AG10803 (cell line): ENCODE measurements at regions not wholly inside any gene's neighbourhood (a gene's known extent, or its start where the extent isn't known, plus 50 kb on each side); places are given as distances from the start of the nearest gene placed in this dataset.

ENCODE experiments used
- DNase-seq: peaks from one replicate; pipeline ENCODE4 v3.0.0; 2010; ENCODE audit warnings: low read depth
- H3K4me3 ChIP-seq: 2 replicates; pipeline ENCODE4 v1.5.1; 2011; ENCODE audit warnings: mild to moderate bottlenecking, low read length, control low read depth
- CTCF ChIP-seq: conservative IDR thresholded peaks from 2 replicates; pipeline ENCODE4 v1.5.1; 2011; ENCODE audit warnings: mild to moderate bottlenecking, low read length, control low read depth, inconsistent platforms

- no peak for TF ChIP-seq CTCF
- H3K4me3 ChIP-seq: no peak overlapping the region
- DNase-seq: no peak
Observed at GRCh38 chr6:163992701-163993100, 578.2 kb downstream of the QKI start.

- no peak for DNase-seq
- H3K4me3 ChIP-seq: no peak overlapping the region
- no peak for TF ChIP-seq CTCF
Observed at GRCh38 chr6:163992056-163992455, 577.5 kb downstream of the QKI start.

- no peak for DNase-seq
Observed at GRCh38 chr6:163991321-163991720, 576.8 kb downstream of the QKI start.

GRCh38 chr6:163986313-163986712, 571.8 kb downstream of the QKI start:
- no peak overlapping the region for H3K4me3 ChIP-seq
- DNase-seq: no peak
- TF ChIP-seq CTCF: no peak

More at GRCh38 chr6:163991321-163991720, 576.8 kb downstream of the QKI start:
- no peak overlapping the region for H3K4me3 ChIP-seq
- no peak for TF ChIP-seq CTCF

GRCh38 chr6:163985710-163986109, 571.2 kb downstream of the QKI start:
- TF ChIP-seq CTCF: no peak
- DNase-seq: no peak
- H3K4me3 ChIP-seq: no peak overlapping the region

- no peak for DNase-seq
- TF ChIP-seq CTCF: no peak
Observed at GRCh38 chr6:163985040-163985439, 570.5 kb downstream of the QKI start.

GRCh38 chr6:163984124-163984936, 569.8 kb downstream of the QKI start:
- DNase-seq: no peak
- no peak for TF ChIP-seq CTCF
- no peak overlapping the region for H3K4me3 ChIP-seq

More at GRCh38 chr6:163985040-163985439, 570.5 kb downstream of the QKI start:
- no peak overlapping the region for H3K4me3 ChIP-seq
